ENCODE measurements at regions not wholly inside any gene's neighbourhood (a gene's known extent, or its start where the extent isn't known, plus 50 kb on each side); places are given as distances from the start of the nearest gene placed in this dataset.

GRCh38 chr11:129610545-129610944, 205.1 kb upstream of the TMEM45B start:
- Histone ChIP-seq H3K4me3 (no peak overlapping the region), H3K36me3 (no peaks in the 10 kb centered on the region), H3K27me3 (peaks cover 0 to 7% (median 0%) of the 10 kb centered on the region in 4 donors), H3K9me3 (no peaks in the 10 kb centered on the region), H3K4me1 (peaks cover 0 to 6% (median 0%) of the 10 kb centered on the region in 4 donors), H3K27ac (replicated peaks in 1 of 4) (no peak overlapping the region)
- TF ChIP-seq POLR2AphosphoS5 (IDR thresholded peaks at IDR 0.05) = no peak
- TF ChIP-seq CTCF (IDR thresholded peaks at IDR 0.05) = no peak
- 88% methylated on average over 5 of the region's 5 CpGs for WGBS
- intact Hi-C loops (cut with DNase I) = no loop called here
- no peak for DNase-seq (ENCODE audit: extremely low spot score)

- H3K27ac ChIP-seq (replicated peaks in 1 of 4) = no peak overlapping the region
- intact Hi-C loops (cut with DNase I) = no loop called here
- H3K27me3 ChIP-seq = peaks cover 0 to 7% (median 0%) of the 10 kb centered on the region in 4 donors
- 50% methylated on average over 17 of the region's 17 CpGs for WGBS
- no peaks in the 10 kb centered on the region for H3K9me3 ChIP-seq
- no peaks in the 10 kb centered on the region for H3K36me3 ChIP-seq
- H3K4me3 ChIP-seq = no peak overlapping the region
- peaks cover 0 to 6% (median 0%) of the 10 kb centered on the region in 4 donors for H3K4me1 ChIP-seq
- peak; percentile 91 for DNase-seq (ENCODE audit: extremely low spot score)
- TF ChIP-seq CTCF (IDR thresholded peaks at IDR 0.05) (no peak), EP300 (IDR thresholded peaks at IDR 0.05) (no peak), POLR2AphosphoS5 (IDR thresholded peaks at IDR 0.05) (no peak), POLR2A (IDR thresholded peaks at IDR 0.05; ENCODE audit: low read depth) (no peak)
Measured at GRCh38 chr11:129611661-129612446, 203.8 kb upstream of the TMEM45B start.

- Histone ChIP-seq H3K4me3 (no peak overlapping the region), H3K27ac (replicated peaks in 1 of 4) (no peak overlapping the region), H3K4me1 (peaks cover 0 to 6% (median 0%) of the 10 kb centered on the region in 4 donors), H3K27me3 (peaks cover 0 to 12% (median 0%) of the 10 kb centered on the region in 4 donors), H3K9me3 (no peaks in the 10 kb centered on the region), H3K36me3 (no peaks in the 10 kb centered on the region)
- intact Hi-C loops (cut with DNase I) = no loop called here
- WGBS = 33% methylated on average over 8 of the region's 8 CpGs
- DNase-seq (ENCODE audit: extremely low spot score) = no peak
- no peak for TF ChIP-seq CTCF (IDR thresholded peaks at IDR 0.05)
- no peak for TF ChIP-seq POLR2A (IDR thresholded peaks at IDR 0.05; ENCODE audit: low read depth)
- no peak for TF ChIP-seq EP300 (IDR thresholded peaks at IDR 0.05)
- TF ChIP-seq POLR2AphosphoS5 (IDR thresholded peaks at IDR 0.05) = no peak
Measured at GRCh38 chr11:129612447-129612961, 203.1 kb upstream of the TMEM45B start.

- TF ChIP-seq EP300 (IDR thresholded peaks at IDR 0.05) (no peak), POLR2A (IDR thresholded peaks at IDR 0.05; ENCODE audit: low read depth) (no peak), CTCF (IDR thresholded peaks at IDR 0.05) (no peak)
- H3K4me1 ChIP-seq = peaks cover 0 to 6% (median 0%) of the 10 kb centered on the region in 4 donors
- 79% methylated on average over 3 of the region's 3 CpGs for WGBS
Measured at GRCh38 chr11:129613071-129613470, 202.6 kb upstream of the TMEM45B start.

More at GRCh38 chr11:129613071-129613470, 202.6 kb upstream of the TMEM45B start:
- peak; percentile 77 for DNase-seq (ENCODE audit: extremely low spot score)
- intact Hi-C loops (cut with DNase I) = no loop called here
- peaks cover 0 to 17% (median 0%) of the 10 kb centered on the region in 4 donors for H3K27me3 ChIP-seq
- no peak overlapping the region for H3K4me3 ChIP-seq
- no peaks in the 10 kb centered on the region for H3K36me3 ChIP-seq
- H3K27ac ChIP-seq (replicated peaks in 1 of 4) = no peak overlapping the region
- H3K9me3 ChIP-seq = no peaks in the 10 kb centered on the region

All from esophagus muscularis mucosa (tissue), 4 donors.